ENCODE measurements at regions not wholly inside any gene's neighbourhood (a gene's known extent, or its start where the extent isn't known, plus 50 kb on each side); places are given as distances from the start of the nearest gene placed in this dataset.

DNA sequence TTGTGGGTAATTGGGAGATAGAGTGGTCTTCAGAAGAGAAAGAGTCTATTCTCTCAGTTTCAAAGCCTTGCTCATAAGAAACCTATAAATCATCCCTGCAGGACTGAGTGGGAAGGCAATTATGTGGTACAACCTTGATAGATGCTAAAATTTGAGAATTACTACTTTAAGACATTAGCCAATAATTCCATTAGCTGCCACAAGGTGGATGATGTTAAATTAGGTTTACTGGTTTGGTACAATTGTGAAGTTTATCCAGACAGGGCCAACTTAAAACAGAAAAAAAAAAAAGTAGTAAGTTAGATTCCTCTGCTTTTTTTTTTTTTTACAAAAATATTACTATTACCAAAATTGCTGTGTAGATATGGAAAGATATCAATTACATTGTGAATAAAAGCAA is 73.2 kb upstream of the AMOT start:
- Histone ChIP-seq H3K4me1 (ENCODE audit: insufficient read depth, low read length) (no peaks in the 10 kb centered on the region), H3K27ac (ENCODE audit: extremely low read length, insufficient read depth, low read length) (no peak overlapping the region), H2AFZ (ENCODE audit: low read length) (no peak overlapping the region), H3K79me2 (ENCODE audit: insufficient read depth, low read length) (no peaks in the 10 kb centered on the region), H3K27me3 (ENCODE audit: control insufficient read depth in 1 of 2, insufficient read depth in 2 of 2, low read length in 2 of 2) (no peaks in the 10 kb centered on the region), H3K4me3 (replicated peaks in 1 of 3; ENCODE audit: insufficient read depth in 1 of 3, low read depth in 2 of 3, low read length in 3 of 3) (no peak overlapping the region), H3K36me3 (replicated peaks in 1 of 2; ENCODE audit: control insufficient read depth in 1 of 2, insufficient read depth in 2 of 2, low read length in 2 of 2) (no peaks in the 10 kb centered on the region), H4K20me1 (ENCODE audit: insufficient read depth, low read length) (no peaks in the 10 kb centered on the region), H3K9me3 (ENCODE audit: low read length) (no peaks in the 10 kb centered on the region), H3K9ac (ENCODE audit: insufficient read depth, low read depth, low read length) (no peak overlapping the region), H3K4me2 (ENCODE audit: low read depth, low read length) (no peak overlapping the region)
- in situ Hi-C loops (cut with HindIII; ENCODE audit: extremely low pct_ligation_motif_present, low pct_unique_long_range_greater_than_20kb) (no loop called here), intact Hi-C loops (cut with micrococcal nuclease; ENCODE audit: unreplicated experiment) (no loop called here)
- FAIRE-seq (no peak), ATAC-seq (no peak), DNase-seq (ENCODE audit: low spot score) (no peak)
- ChIA-PET POLR2A (no interaction called here), CTCF (ENCODE audit: low intra/inter-chr PET ratio, low total read pairs) (no interaction called here)
- no TSS peak for BruUV-seq (replicated peaks)
- TF ChIP-seq MED1 (CRISPR knock-in tag; IDR thresholded peaks at IDR 0.05) (no peak), ZNF607 (CRISPR knock-in tag; IDR thresholded peaks at IDR 0.05; ENCODE audit: borderline replicate concordance) (no peak), NBN (conservative IDR thresholded peaks at IDR 0.05) (no peak), SRSF9 (IDR thresholded peaks at IDR 0.05; ENCODE audit: borderline replicate concordance, insufficient read depth, low read depth, low read length, poor library complexity, severe bottlenecking) (no peak), ZNF660 (CRISPR knock-in tag; IDR thresholded peaks at IDR 0.05; ENCODE audit: borderline replicate concordance, low read depth) (no peak), ZNF589 (CRISPR knock-in tag; conservative IDR thresholded peaks at IDR 0.05) (no peak), POLR2AphosphoS2 (IDR thresholded peaks at IDR 0.05; ENCODE audit: low read depth, low read length) (no peak), GATAD2A (CRISPR knock-in tag; IDR thresholded peaks at IDR 0.05) (no peak), ZNF629 (CRISPR knock-in tag; conservative IDR thresholded peaks at IDR 0.05) (no peak), ZNF557 (CRISPR knock-in tag; IDR thresholded peaks at IDR 0.05) (no peak), SP4 (CRISPR knock-in tag; IDR thresholded peaks at IDR 0.05) (no peak), SMAD3 (CRISPR knock-in tag; IDR thresholded peaks at IDR 0.05) (no peak), ZNF616 (CRISPR knock-in tag; IDR thresholded peaks at IDR 0.05; ENCODE audit: low read depth) (no peak), GATA4 (IDR thresholded peaks at IDR 0.05; ENCODE audit: borderline replicate concordance, low read depth) (no peak), ZSCAN20 (CRISPR knock-in tag; IDR thresholded peaks at IDR 0.05; ENCODE audit: borderline replicate concordance) (no peak)
- TF ChIP-seq, protein P1, sequence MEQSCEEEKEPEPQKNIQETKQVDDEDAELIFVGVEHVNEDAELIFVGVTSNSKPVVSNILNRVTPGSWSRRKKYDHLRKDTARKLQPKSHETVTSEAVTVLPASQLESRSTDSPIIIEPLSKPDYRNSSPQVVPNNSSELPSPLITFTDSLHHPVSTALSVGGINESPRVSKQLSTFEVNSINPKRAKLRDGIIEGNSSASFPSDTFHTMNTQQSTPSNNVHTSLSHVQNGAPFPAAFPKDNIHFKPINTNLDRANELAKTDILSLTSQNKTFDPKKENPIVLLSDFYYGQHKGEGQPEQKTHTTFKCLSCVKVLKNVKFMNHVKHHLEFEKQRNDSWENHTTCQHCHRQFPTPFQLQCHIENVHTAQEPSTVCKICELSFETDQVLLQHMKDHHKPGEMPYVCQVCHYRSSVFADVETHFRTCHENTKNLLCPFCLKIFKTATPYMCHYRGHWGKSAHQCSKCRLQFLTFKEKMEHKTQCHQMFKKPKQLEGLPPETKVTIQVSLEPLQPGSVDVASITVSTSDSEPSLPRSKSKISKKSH (CRISPR knock-in tag; IDR thresholded peaks at IDR 0.05; ENCODE audit: borderline replicate concordance), result no peak
- TF ChIP-seq, protein P2, sequence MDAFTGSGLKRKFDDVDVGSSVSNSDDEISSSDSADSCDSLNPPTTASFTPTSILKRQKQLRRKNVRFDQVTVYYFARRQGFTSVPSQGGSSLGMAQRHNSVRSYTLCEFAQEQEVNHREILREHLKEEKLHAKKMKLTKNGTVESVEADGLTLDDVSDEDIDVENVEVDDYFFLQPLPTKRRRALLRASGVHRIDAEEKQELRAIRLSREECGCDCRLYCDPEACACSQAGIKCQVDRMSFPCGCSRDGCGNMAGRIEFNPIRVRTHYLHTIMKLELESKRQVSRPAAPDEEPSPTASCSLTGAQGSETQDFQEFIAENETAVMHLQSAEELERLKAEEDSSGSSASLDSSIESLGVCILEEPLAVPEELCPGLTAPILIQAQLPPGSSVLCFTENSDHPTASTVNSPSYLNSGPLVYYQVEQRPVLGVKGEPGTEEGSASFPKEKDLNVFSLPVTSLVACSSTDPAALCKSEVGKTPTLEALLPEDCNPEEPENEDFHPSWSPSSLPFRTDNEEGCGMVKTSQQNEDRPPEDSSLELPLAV (CRISPR knock-in tag; conservative IDR thresholded peaks at IDR 0.05; ENCODE audit: low read depth), result no peak
- TF ChIP-seq, protein P3, sequence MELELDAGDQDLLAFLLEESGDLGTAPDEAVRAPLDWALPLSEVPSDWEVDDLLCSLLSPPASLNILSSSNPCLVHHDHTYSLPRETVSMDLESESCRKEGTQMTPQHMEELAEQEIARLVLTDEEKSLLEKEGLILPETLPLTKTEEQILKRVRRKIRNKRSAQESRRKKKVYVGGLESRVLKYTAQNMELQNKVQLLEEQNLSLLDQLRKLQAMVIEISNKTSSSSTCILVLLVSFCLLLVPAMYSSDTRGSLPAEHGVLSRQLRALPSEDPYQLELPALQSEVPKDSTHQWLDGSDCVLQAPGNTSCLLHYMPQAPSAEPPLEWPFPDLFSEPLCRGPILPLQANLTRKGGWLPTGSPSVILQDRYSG (CRISPR knock-in tag; IDR thresholded peaks at IDR 0.05), result no peak
